ENCODE measurements at regions not wholly inside any gene's neighbourhood (a gene's known extent, or its start where the extent isn't known, plus 50 kb on each side); places are given as distances from the start of the nearest gene placed in this dataset.

DNA sequence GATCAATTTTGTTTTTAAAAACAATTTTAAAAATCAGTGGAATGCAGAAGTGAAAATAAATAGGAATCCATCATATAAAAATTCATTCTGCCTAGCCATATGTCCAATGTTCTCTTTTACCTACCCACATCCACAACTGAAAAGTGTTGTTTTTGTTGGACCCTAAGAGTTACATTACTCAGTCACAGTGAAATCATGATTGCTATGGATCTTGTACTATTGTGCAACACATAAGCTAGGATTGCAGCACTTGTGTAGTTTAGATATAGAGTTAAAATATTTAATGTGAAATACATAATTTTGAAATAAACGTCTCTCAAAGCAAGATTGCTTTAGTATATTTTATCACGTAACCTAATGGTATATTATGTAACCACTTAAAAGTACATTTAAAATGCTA is 213.3 kb upstream of the CLEC14A start:
- Mint-ChIP-seq H3K27ac (ENCODE audit: unreplicated experiment) (no peak overlapping the region), H3K9me3 (ENCODE audit: unreplicated experiment) (no peaks in the 10 kb centered on the region), H3K4me3 (ENCODE audit: unreplicated experiment) (no peak overlapping the region), H3K4me1 (ENCODE audit: low read depth, unreplicated experiment) (no peaks in the 10 kb centered on the region), H3K36me3 (ENCODE audit: insufficient read depth, unreplicated experiment) (no peaks in the 10 kb centered on the region), H3K27me3 (ENCODE audit: insufficient read depth, unreplicated experiment) (peaks cover 3% of the 10 kb centered on the region)
- POLR2A ChIA-PET: no interaction called here
- TF ChIP-seq, protein P1, sequence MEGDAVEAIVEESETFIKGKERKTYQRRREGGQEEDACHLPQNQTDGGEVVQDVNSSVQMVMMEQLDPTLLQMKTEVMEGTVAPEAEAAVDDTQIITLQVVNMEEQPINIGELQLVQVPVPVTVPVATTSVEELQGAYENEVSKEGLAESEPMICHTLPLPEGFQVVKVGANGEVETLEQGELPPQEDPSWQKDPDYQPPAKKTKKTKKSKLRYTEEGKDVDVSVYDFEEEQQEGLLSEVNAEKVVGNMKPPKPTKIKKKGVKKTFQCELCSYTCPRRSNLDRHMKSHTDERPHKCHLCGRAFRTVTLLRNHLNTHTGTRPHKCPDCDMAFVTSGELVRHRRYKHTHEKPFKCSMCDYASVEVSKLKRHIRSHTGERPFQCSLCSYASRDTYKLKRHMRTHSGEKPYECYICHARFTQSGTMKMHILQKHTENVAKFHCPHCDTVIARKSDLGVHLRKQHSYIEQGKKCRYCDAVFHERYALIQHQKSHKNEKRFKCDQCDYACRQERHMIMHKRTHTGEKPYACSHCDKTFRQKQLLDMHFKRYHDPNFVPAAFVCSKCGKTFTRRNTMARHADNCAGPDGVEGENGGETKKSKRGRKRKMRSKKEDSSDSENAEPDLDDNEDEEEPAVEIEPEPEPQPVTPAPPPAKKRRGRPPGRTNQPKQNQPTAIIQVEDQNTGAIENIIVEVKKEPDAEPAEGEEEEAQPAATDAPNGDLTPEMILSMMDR (IDR thresholded peaks at IDR 0.05; ENCODE audit: insufficient read depth in 1 of 2, low read depth in 1 of 2, low read length in 1 of 2, severe bottlenecking in 1 of 2, unreplicated experiment in 1 of 2): no peak
- no peaks in the 10 kb centered on the region for H3K4me1 ChIP-seq
- no peak for DNase-seq
- BruUV-seq (replicated peaks): no TSS peak
- H3K36me3 ChIP-seq (ENCODE audit: control insufficient read depth, insufficient read depth, low read length): no peaks in the 10 kb centered on the region
- no peak overlapping the region for H3K4me3 ChIP-seq (ENCODE audit: low read depth, low read length)
- CTCF ChIA-PET: no interaction called here
- no peaks in the 10 kb centered on the region for H3K27me3 ChIP-seq (replicated peaks; ENCODE audit: control insufficient read depth, insufficient read depth, low read length)
- intact Hi-C loops (cut with micrococcal nuclease; ENCODE audit: unreplicated experiment): no loop called here
- H3K9me3 ChIP-seq: no peaks in the 10 kb centered on the region

DNA sequence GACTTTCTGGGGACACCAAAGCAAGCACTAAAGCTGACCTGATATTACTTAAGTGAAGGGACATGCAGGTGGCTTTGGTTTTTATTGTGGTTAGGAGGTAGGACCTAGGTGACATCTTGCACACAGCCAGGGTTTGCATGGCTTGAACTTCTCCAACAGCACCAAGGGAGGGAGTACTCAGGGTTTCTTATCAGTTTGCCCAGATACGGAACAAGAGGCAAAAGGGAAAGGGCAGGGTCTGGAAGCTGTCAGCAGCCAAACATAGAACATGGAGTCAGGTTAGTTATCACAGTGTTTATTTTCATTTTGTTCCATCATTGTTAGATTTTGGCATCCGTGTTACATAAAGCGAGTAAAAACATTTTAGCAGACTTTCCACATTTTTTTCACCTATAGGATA is 186.3 kb upstream of the CLEC14A start:
- no peaks in the 10 kb centered on the region for H3K4me1 ChIP-seq
- no peaks in the 10 kb centered on the region for H3K27me3 ChIP-seq (replicated peaks; ENCODE audit: control insufficient read depth, insufficient read depth, low read length)
- 0 out of 2 replicates have a peak, but pooled peaks cover 4% of the 10 kb centered on the region for H3K9me3 ChIP-seq
- Mint-ChIP-seq H3K4me1 (ENCODE audit: low read depth, unreplicated experiment) (no peaks in the 10 kb centered on the region), H3K27ac (ENCODE audit: unreplicated experiment) (no peak overlapping the region), H3K4me3 (ENCODE audit: unreplicated experiment) (no peak overlapping the region), H3K9me3 (ENCODE audit: unreplicated experiment) (peaks cover 10% of the 10 kb centered on the region), H3K27me3 (ENCODE audit: insufficient read depth, unreplicated experiment) (no peaks in the 10 kb centered on the region), H3K36me3 (ENCODE audit: insufficient read depth, unreplicated experiment) (no peaks in the 10 kb centered on the region)
- DNase-seq: no peak
- ChIA-PET CTCF (no interaction called here), POLR2A (no interaction called here)
- BruUV-seq (replicated peaks): no TSS peak
- intact Hi-C loops (cut with micrococcal nuclease; ENCODE audit: unreplicated experiment): no loop called here
- no peaks in the 10 kb centered on the region for H3K36me3 ChIP-seq (ENCODE audit: control insufficient read depth, insufficient read depth, low read length)
- TF ChIP-seq, protein P1 (IDR thresholded peaks at IDR 0.05; ENCODE audit: insufficient read depth in 1 of 2, low read depth in 1 of 2, low read length in 1 of 2, severe bottlenecking in 1 of 2, unreplicated experiment in 1 of 2): no peak
- no peak overlapping the region for H3K4me3 ChIP-seq (ENCODE audit: low read depth, low read length)

DNA sequence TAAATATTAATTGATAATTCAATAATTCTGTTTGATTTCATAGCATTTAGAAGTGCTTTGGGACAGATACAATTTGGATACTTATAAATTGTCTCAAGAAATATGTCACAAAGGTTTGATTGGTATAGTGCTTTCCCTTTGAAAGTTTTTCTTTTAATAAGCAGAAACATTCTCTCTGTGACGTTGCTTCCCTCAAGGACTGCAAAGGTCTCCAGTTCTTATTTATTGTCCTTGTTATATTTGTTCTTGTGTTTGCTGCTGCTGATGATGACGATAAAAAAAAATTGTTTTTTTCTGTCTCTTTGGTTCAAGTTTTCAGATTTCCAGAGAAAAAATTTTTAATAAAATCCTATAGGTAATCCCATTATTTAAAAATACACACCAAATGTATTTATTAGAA is 176.3 kb upstream of the CLEC14A start:
- no peak overlapping the region for H3K27ac Mint-ChIP-seq (ENCODE audit: unreplicated experiment)

More for the DNA sequence above, 176.3 kb upstream of the CLEC14A start:
- no peak overlapping the region for H3K4me3 Mint-ChIP-seq (ENCODE audit: unreplicated experiment)
- TF ChIP-seq, protein P1 (IDR thresholded peaks at IDR 0.05; ENCODE audit: insufficient read depth in 1 of 2, low read depth in 1 of 2, low read length in 1 of 2, severe bottlenecking in 1 of 2, unreplicated experiment in 1 of 2): no peak
- H3K27me3 ChIP-seq (replicated peaks; ENCODE audit: control insufficient read depth, insufficient read depth, low read length): no peaks in the 10 kb centered on the region
- POLR2A ChIA-PET: no interaction called here
- no peaks in the 10 kb centered on the region for H3K36me3 Mint-ChIP-seq (ENCODE audit: insufficient read depth, unreplicated experiment)
- no peaks in the 10 kb centered on the region for H3K9me3 ChIP-seq
- H3K4me3 ChIP-seq (ENCODE audit: low read depth, low read length): no peak overlapping the region
- H3K4me1 ChIP-seq: no peaks in the 10 kb centered on the region
- H3K36me3 ChIP-seq (ENCODE audit: control insufficient read depth, insufficient read depth, low read length): no peaks in the 10 kb centered on the region
- no peaks in the 10 kb centered on the region for H3K27me3 Mint-ChIP-seq (ENCODE audit: insufficient read depth, unreplicated experiment)
- intact Hi-C loops (cut with micrococcal nuclease; ENCODE audit: unreplicated experiment): no loop called here
- CTCF ChIA-PET: no interaction called here
- DNase-seq: no peak
- no TSS peak for BruUV-seq (replicated peaks)
- H3K9me3 Mint-ChIP-seq (ENCODE audit: unreplicated experiment): no peaks in the 10 kb centered on the region
- no peaks in the 10 kb centered on the region for H3K4me1 Mint-ChIP-seq (ENCODE audit: low read depth, unreplicated experiment)

Measured in Caco-2 (cell line).